Hindlimb muscle (tissue), 1 donor: ENCODE measurements at regions not wholly inside any gene's neighbourhood (a gene's known extent, or its start where the extent isn't known, plus 50 kb on each side); places are given as distances from the start of the nearest gene placed in this dataset.
"Not testable (repeated sequence)": the region's sequence is repeated elsewhere in the genome, so short reads cannot be mapped to it uniquely, and the experiment has no call there.

Experiments used
- DNase-seq: peaks from one replicate; pipeline ENCODE4 v3.0.0-alpha.2; 2013

DNA sequence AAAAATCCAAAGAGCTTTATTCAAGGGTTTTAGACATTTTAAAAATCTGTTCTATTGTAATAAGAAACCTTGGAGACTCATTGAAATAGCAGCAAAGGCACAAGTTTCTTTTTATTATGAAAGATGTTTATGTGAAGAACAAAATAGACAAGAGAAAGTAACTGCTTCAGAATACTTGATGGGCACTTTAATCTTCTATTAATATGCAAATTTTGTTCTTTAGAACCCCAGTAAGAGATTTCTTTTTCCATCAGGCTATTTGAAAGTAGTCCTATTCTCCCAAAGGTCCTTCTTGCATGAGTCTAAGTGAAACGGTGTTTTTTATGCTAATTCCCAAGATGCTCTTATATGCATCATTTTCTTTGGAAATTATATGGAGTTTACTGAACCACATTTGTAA, 602.0 kb downstream of the EFNA5 start:
- DNase-seq: no peak

- DNase-seq: no peak
These were observed 603.3 kb downstream of the EFNA5 start for GRCh38 chr5:107067395-107067794.

- no peak for DNase-seq
These were observed 607.2 kb downstream of the EFNA5 start for GRCh38 chr5:107063511-107063910.

GRCh38 chr5:107058803-107059202, 611.9 kb downstream of the EFNA5 start:
- no peak for DNase-seq

DNA sequence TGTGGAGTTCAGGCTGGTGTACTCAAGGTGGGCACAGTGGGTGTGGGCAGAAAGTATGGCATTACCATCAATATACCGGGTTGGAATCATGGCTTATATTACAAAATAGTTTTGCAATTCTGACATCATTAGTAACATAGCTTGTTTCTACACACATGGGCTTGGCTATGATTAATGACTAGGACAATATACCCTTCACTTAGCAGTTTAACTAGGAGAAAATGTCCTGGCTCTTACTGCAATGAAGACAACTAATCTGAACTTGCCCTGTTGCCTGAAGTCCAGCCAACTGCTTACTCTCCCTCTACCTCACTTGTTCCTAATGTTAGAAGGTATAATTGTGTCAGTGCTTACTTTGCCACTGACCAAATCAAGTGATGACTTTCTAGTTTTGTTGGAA, 612.5 kb downstream of the EFNA5 start:
- no peak for DNase-seq

GRCh38 chr5:107056278-107056677, 614.5 kb downstream of the EFNA5 start:
- DNase-seq: no peak

DNA sequence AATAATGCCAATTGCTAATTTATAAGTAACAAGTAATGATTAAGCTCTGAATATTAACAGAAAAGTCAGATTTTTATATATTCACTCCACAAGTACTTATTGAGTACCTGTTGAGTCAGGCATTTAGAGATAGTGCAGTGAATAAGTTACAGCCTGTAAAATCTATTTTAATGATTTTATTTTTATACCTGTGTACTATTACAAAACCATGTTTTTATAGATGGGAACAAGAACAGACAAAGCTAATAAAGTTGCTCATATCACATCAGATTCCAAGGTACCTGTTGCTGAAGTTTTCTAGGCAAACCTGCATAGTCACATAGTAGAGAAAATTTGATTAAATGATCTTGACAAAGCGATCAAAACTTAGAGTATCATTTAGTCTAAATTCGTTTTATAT, 623.7 kb downstream of the EFNA5 start:
- no peak for DNase-seq

- no peak for DNase-seq
These were observed 627.1 kb downstream of the EFNA5 start for GRCh38 chr5:107043665-107044064.

GRCh38 chr5:107040907-107041306, 629.8 kb downstream of the EFNA5 start:
- DNase-seq: no peak

DNA sequence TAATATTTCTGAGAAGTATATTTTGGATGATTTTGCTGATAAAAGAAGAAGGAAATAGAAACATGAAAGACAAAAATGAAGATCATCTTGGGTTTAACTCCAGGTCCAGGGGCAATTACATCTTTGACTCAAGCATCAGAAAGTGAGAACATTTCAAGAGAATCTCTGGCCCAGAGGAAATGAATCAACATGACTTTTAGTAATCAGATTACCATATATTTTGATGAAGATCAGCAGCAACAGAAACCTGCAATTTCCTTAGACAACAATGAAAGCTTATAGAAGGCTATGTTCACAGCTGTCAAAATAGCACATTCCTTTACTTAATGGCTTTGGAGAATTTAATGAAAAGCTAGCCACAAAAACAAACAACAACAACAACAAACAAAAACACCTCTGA, 638.1 kb downstream of the EFNA5 start:
- DNase-seq: no peak

GRCh38 chr5:107028938-107029337, 641.8 kb downstream of the EFNA5 start:
- no peak for DNase-seq

DNA sequence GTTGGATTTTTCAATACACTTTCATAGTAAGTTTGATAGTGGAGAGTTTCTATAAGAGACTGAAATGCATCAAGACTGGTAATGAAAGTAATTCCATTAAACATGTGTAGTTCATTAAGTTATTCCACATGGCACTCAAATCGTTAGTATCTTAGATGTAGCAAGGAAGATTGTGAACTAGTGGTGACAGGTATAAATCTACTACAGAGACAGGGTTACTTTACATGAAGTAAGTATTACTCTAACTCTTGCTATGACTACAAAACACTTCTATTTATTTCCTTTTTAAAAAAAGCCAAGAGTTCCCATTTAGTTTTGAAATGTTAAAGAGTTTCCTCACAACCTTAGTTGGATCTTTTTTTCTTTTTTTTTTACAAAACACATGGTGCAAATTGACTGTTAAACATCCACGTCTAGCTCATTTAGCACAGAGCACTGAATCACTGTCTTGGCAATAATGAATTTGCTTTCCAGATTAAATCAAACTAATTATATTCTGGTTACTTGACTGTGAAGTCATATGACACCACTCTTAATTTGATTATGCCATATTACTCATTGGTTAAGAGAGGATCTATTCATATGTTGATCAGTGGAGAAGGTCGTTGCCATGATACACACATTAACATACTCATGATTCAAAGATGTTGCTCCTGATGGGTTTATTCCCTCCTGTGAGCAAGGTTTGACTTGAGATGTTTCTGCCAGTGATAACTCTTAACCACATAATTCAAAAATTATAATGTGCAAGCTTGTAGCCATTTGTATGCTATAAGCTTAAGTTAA, 644.8 kb downstream of the EFNA5 start:
- no peak for DNase-seq

- no peak for DNase-seq
These were observed 647.0 kb downstream of the EFNA5 start for GRCh38 chr5:107023732-107024131.

- no peak for DNase-seq
These were observed 649.2 kb downstream of the EFNA5 start for GRCh38 chr5:107021575-107021974.

DNA sequence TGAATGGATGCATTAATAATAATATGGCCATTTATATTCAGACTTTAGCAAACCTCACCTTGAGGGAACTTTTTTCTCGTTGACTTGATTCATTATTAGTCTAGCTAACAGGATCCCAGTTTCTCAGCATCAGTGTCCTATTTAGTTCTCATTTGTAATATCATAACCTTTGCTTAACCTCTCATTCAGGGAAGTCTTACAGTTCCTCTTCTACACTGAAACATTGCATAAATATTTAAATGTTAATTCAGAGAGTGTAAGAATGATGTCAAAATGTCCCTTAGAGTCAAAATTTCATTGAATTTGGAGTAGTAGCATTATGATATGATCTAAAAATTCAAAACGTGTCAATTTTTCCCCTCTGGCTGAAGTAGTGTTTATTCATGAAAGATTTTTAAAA, 650.1 kb downstream of the EFNA5 start:
- no peak for DNase-seq

DNA sequence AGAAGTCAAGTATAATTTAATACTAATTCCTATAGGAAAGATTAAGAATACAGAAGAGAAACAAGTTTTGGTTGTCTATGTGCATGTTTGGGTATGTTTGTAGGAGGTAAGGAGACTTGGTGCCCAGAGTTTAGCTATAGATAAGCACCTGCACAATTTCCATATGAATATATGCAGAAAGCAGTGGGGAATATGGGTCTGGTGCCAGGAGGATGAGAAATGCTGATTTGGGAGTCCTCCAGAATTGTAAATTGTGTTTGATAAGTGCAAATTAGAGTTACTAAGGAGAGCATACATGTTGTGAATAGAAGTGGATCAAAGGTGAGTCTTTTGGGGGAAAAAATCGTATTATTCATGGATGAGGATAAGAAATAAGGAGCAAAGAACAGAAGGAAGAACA, 653.1 kb downstream of the EFNA5 start:
- no peak for DNase-seq

DNA sequence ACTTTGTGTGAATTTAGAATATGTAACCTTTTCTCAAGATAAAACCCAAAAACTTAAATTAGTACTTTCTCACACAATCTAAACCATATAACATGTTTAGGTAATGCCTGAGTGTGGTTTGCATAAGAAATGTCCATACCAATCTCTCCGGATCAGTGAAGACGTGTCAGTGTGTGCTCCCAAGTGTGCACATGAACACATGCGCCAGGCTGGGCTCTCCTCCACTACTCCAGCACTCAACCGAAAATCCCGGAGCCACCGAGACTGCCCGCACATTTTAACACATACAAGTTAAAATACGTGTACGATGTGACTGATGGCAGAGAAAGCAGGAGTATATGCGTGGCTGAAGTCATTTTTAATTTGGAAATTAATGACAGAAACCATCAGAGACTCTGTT, 658.4 kb downstream of the EFNA5 start:
- DNase-seq: no peak

DNA sequence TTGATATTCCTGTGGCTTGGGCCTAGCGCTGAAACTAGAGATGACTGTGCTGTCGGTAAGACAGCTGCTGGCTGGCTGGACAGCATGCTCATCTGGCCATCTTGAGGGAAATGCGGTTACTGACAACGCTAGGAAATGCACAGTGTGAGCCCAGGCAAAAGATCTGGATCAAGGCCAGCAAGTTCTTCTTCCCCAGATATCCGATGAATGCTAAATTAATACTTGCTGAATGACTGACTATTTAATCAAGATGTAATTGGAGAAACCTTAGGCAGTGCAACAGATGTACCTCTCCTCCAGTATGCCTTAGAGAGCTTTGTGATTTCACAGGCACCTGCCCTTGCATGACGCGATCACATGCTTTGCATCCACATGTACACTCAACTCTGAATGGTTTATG, 659.1 kb downstream of the EFNA5 start:
- peak; percentile 11 for DNase-seq

DNA sequence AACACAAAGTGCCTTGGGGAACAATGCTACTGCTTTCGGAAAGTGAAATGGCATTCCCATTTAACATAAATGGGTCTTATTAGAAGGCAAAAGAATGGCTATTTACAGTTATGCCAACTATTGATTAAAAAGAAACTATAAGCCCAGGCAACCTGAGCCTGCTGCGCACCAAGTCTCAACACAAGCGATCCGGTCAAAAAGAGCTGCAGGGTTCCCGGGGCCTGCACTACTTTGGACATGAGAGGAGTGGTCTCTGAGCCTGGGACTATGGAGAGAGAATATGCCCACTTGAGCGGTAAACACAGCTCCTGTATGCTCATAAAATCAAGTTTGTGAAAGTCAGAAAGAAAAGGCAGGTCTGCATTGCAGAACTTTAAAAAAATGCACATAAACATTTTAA, 660.7 kb downstream of the EFNA5 start:
- DNase-seq: no peak

DNA sequence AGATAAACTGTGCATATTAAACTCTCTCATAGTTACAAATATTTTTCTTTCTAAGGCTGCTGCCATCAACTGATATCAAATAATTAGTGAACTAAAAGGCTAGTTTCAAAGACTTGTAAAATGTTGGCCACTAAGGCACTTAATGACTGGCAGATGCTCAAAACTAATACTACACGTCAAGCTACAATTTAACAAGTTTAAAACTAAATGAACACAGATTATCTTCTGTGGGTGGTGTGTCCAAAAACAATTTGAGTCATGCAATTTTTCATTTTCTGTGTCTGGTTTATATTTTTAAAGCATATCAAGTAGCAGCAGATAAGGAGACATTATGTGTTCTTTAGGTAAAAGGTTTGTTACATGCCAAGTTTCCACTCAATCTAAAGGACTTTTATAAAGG, 665.1 kb downstream of the EFNA5 start:
- no peak for DNase-seq

DNA sequence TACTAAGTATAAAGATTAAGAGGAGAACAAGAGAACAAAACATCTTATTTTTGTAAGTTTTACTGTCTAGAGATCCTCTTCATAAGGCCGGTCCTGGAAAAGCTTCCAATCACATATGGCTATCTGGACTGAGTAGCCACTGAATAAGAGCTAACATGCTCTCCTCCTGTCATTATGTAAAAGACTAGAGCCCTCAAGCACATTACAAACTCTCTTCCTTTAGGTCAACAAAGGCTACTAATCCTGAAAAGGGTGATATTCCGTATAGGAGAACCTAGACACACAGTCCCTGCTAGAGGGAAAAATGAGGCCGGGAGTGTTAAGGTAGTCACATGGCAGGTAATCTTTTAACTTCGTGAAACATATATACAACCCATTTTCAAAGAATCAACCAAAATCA, 665.6 kb downstream of the EFNA5 start:
- DNase-seq: no peak

- DNase-seq: no peak
These were observed 668.6 kb downstream of the EFNA5 start for GRCh38 chr5:107002115-107002514.

DNA sequence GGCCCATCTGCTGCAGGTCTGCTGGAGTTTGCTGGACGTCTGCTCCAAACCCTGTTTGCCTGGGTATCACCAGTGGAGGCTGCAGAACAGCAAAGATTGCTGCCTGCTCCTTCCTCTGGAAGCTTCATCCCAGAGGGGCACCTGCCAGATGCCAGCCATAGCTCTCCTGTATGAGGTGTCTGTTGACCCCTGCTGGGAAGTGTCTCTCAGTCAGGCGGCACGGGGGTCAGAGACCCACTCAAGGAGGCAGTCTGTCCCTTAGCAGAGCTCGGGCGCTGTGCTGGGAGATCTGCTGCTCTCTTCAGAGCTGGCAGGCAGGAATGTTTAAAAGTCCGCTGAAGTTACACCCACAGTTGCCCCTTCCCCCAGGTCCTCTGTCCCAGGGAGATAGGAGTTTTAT, 671.2 kb downstream of the EFNA5 start:
- not testable (repeated sequence) for DNase-seq

DNA sequence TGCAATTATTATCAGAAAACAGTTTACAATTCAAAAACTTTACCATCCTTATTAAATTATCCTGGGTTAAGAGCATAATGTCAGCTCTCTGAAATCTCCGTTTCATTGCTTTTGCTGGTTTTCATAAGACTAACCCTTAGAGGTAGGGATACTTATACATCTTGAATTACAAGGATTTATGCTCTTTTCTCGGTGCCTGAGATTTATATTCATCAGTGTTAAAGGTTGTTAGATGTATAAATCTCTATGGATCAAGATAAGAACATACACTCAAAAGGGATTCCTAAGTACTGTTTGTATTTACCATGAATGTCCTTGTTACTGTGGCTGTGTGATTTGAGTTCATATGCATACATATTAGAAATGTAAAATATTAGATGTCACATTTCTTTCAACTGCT, 684.7 kb downstream of the EFNA5 start:
- DNase-seq: no peak

- DNase-seq: no peak
These were observed 685.6 kb downstream of the EFNA5 start for GRCh38 chr5:106985174-106985573.
